ENCODE measurements at regions not wholly inside any gene's neighbourhood (a gene's known extent, or its start where the extent isn't known, plus 50 kb on each side); places are given as distances from the start of the nearest gene placed in this dataset.

- H3K79me2 ChIP-seq (ENCODE audit: insufficient read depth, low read depth, low read length) = no peaks in the 10 kb centered on the region
- no peak for DNase-seq (ENCODE audit: low spot score)
- no peak overlapping the region for H3K4me3 ChIP-seq (ENCODE audit: low read depth, low read length, poor library complexity, severe bottlenecking)
- no peak overlapping the region for H3K27ac ChIP-seq (ENCODE audit: low read depth, low read length, poor library complexity, severe bottlenecking)
- no peaks in the 10 kb centered on the region for H3K9me3 ChIP-seq (ENCODE audit: low read length)
- intact Hi-C loops (cut with micrococcal nuclease; ENCODE audit: unreplicated experiment) = no loop called here
- ChIA-PET POLR2A (no interaction called here), CTCF (ENCODE audit: unreplicated experiment) (no interaction called here)
- no peak for TF ChIP-seq EZH2phosphoT487 (IDR thresholded peaks at IDR 0.05; ENCODE audit: borderline replicate concordance, low read depth, low read length)
- TF ChIP-seq CTCF (conservative IDR thresholded peaks at IDR 0.05; ENCODE audit: low read length) = no peak
- no TSS peak for BruUV-seq (replicated peaks)
- H3K4me2 ChIP-seq (ENCODE audit: low read length) = no peak overlapping the region
- H4K20me1 ChIP-seq (ENCODE audit: insufficient read depth, low read length) = no peaks in the 10 kb centered on the region
- no peaks in the 10 kb centered on the region for H3K9me2 ChIP-seq (ENCODE audit: insufficient read depth, low read length)
- no peak overlapping the region for H2AFZ ChIP-seq (ENCODE audit: low read length)
- no peaks in the 10 kb centered on the region for H3K36me3 ChIP-seq (ENCODE audit: insufficient read depth, low read length)
- H3K4me1 ChIP-seq (ENCODE audit: insufficient read depth, low read length, poor library complexity, severe bottlenecking) = no peaks in the 10 kb centered on the region
Observed at GRCh38 chr10:105718207-105718995, 1077.3 kb downstream of the SORCS3 start.

GRCh38 chr10:105714728-105715127 is 1073.6 kb downstream of the SORCS3 start:
- Histone ChIP-seq H4K20me1 (ENCODE audit: insufficient read depth, low read length) (no peaks in the 10 kb centered on the region), H3K4me2 (ENCODE audit: low read length) (no peak overlapping the region), H3K4me3 (ENCODE audit: low read depth, low read length, poor library complexity, severe bottlenecking) (no peak overlapping the region), H3K9me3 (ENCODE audit: low read length) (no peaks in the 10 kb centered on the region), H3K36me3 (ENCODE audit: insufficient read depth, low read length) (no peaks in the 10 kb centered on the region), H3K4me1 (ENCODE audit: insufficient read depth, low read length, poor library complexity, severe bottlenecking) (no peaks in the 10 kb centered on the region), H3K9me2 (ENCODE audit: insufficient read depth, low read length) (no peaks in the 10 kb centered on the region), H2AFZ (ENCODE audit: low read length) (no peak overlapping the region), H3K27ac (ENCODE audit: low read depth, low read length, poor library complexity, severe bottlenecking) (no peak overlapping the region), H3K79me2 (ENCODE audit: insufficient read depth, low read depth, low read length) (no peaks in the 10 kb centered on the region)
- no TSS peak for BruUV-seq (replicated peaks)
- intact Hi-C loops (cut with micrococcal nuclease; ENCODE audit: unreplicated experiment) = no loop called here
- TF ChIP-seq CTCF (conservative IDR thresholded peaks at IDR 0.05; ENCODE audit: low read length) (no peak), EZH2phosphoT487 (IDR thresholded peaks at IDR 0.05; ENCODE audit: borderline replicate concordance, low read depth, low read length) (no peak)
- CTCF ChIA-PET (ENCODE audit: unreplicated experiment) = no interaction called here
- POLR2A ChIA-PET = no interaction called here
- DNase-seq (ENCODE audit: low spot score) = no peak

GRCh38 chr10:105707603-105708002 is 1066.5 kb downstream of the SORCS3 start:
- H4K20me1 ChIP-seq (ENCODE audit: insufficient read depth, low read length) = no peaks in the 10 kb centered on the region

More at GRCh38 chr10:105707603-105708002, 1066.5 kb downstream of the SORCS3 start:
- intact Hi-C loops (cut with micrococcal nuclease; ENCODE audit: unreplicated experiment) = no loop called here
- no TSS peak for BruUV-seq (replicated peaks)
- Histone ChIP-seq H3K9me3 (ENCODE audit: low read length) (no peaks in the 10 kb centered on the region), H3K36me3 (ENCODE audit: insufficient read depth, low read length) (no peaks in the 10 kb centered on the region), H2AFZ (ENCODE audit: low read length) (no peak overlapping the region), H3K79me2 (ENCODE audit: insufficient read depth, low read depth, low read length) (no peaks in the 10 kb centered on the region), H3K9me2 (ENCODE audit: insufficient read depth, low read length) (no peaks in the 10 kb centered on the region), H3K4me2 (ENCODE audit: low read length) (no peak overlapping the region), H3K4me1 (ENCODE audit: insufficient read depth, low read length, poor library complexity, severe bottlenecking) (no peaks in the 10 kb centered on the region), H3K27ac (ENCODE audit: low read depth, low read length, poor library complexity, severe bottlenecking) (no peak overlapping the region), H3K4me3 (ENCODE audit: low read depth, low read length, poor library complexity, severe bottlenecking) (no peak overlapping the region)
- no peak for DNase-seq (ENCODE audit: low spot score)
- TF ChIP-seq CTCF (conservative IDR thresholded peaks at IDR 0.05; ENCODE audit: low read length) (no peak), EZH2phosphoT487 (IDR thresholded peaks at IDR 0.05; ENCODE audit: borderline replicate concordance, low read depth, low read length) (no peak)
- ChIA-PET POLR2A (interaction anchor here (0.6 to 0.7 kb wide), 2 partner anchors 16 to 92 kb away, joined by 3 to 5 read pairs; no protein-coding TSS in a partner anchor), CTCF (ENCODE audit: unreplicated experiment) (no interaction called here)
